SK-N-SH (cell line): ENCODE measurements at regions not wholly inside any gene's neighbourhood (a gene's known extent, or its start where the extent isn't known, plus 50 kb on each side); places are given as distances from the start of the nearest gene placed in this dataset.

ENCODE experiments used
- CTCF ChIA-PET: fragments of 300-600, 350-600 bp; formaldehyde crosslinking; extraction: SDS; loops from one replicate; lab custom pipeline; 2021; lab: Yijun Ruan, JAX
- POLR2A ChIA-PET: fragments of 350-600 bp; sonication (Branson Sonifier 250); formaldehyde crosslinking; extraction: SDS; loops from one replicate; lab custom pipeline; 2020; ENCODE audit warnings: antibody characterized with exemption, inconsistent platforms; lab: Yijun Ruan, JAX
- DNase-seq: peaks from one replicate; pipeline ENCODE4 v3.0.0; 2012
- H2AFZ ChIP-seq: fragments of 200-600 bp; sonication (generic); 2 replicates; pipeline ENCODE4 v1.8.1; 2016; ENCODE audit warnings: antibody characterized with exemption, mild to moderate bottlenecking, low read depth
- H3F3A ChIP-seq: fragments of 200-600 bp; sonication (generic); replicated peaks from 2 replicates; pipeline ENCODE3; 2016; ENCODE audit warnings: antibody characterized with exemption, mild to moderate bottlenecking; ENCODE audit not compliant: insufficient read depth
- H3K27ac ChIP-seq, 2 experiments: fragments of 200-500 bp in 1 of 2; fragments of 200-600 bp in 1 of 2; sonication (Bioruptor generic) in 1 of 2; sonication (generic), shearing (Covaris generic) in 1 of 2; 2 replicates each; pipeline versions ENCODE4 v1.5.1 to v1.6.1; 2014 to 2016; ENCODE audit warnings: low read depth in 2 of 2, inconsistent platforms in 1 of 2, low read length in 1 of 2, mild to moderate bottlenecking in 1 of 2, mixed read lengths in 1 of 2
- H3K27me3 ChIP-seq: fragments of 200-600 bp; sonication (generic), shearing (Covaris generic); 2 replicates; pipeline ENCODE4 v1.6.1; 2016; ENCODE audit warnings: mixed run types; ENCODE audit not compliant: insufficient read depth
- H3K36me3 ChIP-seq, 2 experiments: fragments of 200-500 bp in 1 of 2; fragments of 200-600 bp in 1 of 2; sonication (Bioruptor generic) in 1 of 2; sonication (generic) in 1 of 2; replicated peaks in 1 of 2; 2 replicates each; pipeline versions ENCODE3 to v1.5.1; 2014 to 2016; ENCODE audit warnings: low read length in 1 of 2, mild to moderate bottlenecking in 1 of 2; ENCODE audit not compliant: insufficient read depth in 2 of 2, control insufficient read depth in 1 of 2
- H3K4me1 ChIP-seq, 2 experiments: fragments of 200-500 bp in 1 of 2; fragments of 200-600 bp in 1 of 2; sonication (Bioruptor generic) in 1 of 2; sonication (generic), shearing (Covaris generic) in 1 of 2; 2 replicates each; pipeline versions ENCODE4 v1.5.1 to v1.6.1; 2014 to 2016; ENCODE audit warnings: low read depth in 1 of 2, low read length in 1 of 2, mixed run types in 1 of 2; ENCODE audit not compliant: insufficient read depth in 2 of 2, control insufficient read depth in 1 of 2
- H3K4me2 ChIP-seq: fragments of 200-600 bp; sonication (generic), shearing (Covaris generic); 2 replicates; pipeline ENCODE4 v1.6.1; 2017; ENCODE audit warnings: mixed run types
- H3K4me3 ChIP-seq, 2 experiments: fragments of 200-500 bp in 1 of 2; fragments of 200-600 bp in 1 of 2; sonication (Bioruptor generic) in 1 of 2; sonication (generic), shearing (Covaris generic) in 1 of 2; 2 replicates each; pipeline versions ENCODE4 v1.5.1 to v1.8.1; 2014 to 2016; ENCODE audit warnings: low read depth in 2 of 2, inconsistent platforms in 1 of 2, low read length in 1 of 2, mild to moderate bottlenecking in 1 of 2, mixed read lengths in 1 of 2, moderate library complexity in 1 of 2
- H3K79me2 ChIP-seq: fragments of 200-600 bp; sonication (generic); 2 replicates; pipeline ENCODE4 v1.8.1; 2017; ENCODE audit warnings: mild to moderate bottlenecking; ENCODE audit not compliant: insufficient read depth
- H3K9ac ChIP-seq: fragments of 200-600 bp; sonication (generic); 2 replicates; pipeline ENCODE4 v1.6.1; 2017; ENCODE audit warnings: mixed run types
- H3K9me2 ChIP-seq: fragments of 200-600 bp; sonication (generic); 2 replicates; pipeline ENCODE4 v1.6.1; 2017; ENCODE audit warnings: mixed run types
- H3K9me3 ChIP-seq: fragments of 200-600 bp; sonication (generic); 2 replicates; pipeline ENCODE4 v1.6.1; 2017; ENCODE audit warnings: mixed run types, mild to moderate bottlenecking, moderate library complexity
- H4K20me1 ChIP-seq: fragments of 200-600 bp; sonication (generic); 2 replicates; pipeline ENCODE4 v1.6.1; 2017; ENCODE audit warnings: mild to moderate bottlenecking, mixed run types; ENCODE audit not compliant: insufficient read depth
- EZH2phosphoT487 ChIP-seq: fragments of 200-600 bp; sonication (generic); IDR thresholded peaks from 2 replicates; pipeline ENCODE4 v1.6.1; 2017; ENCODE audit warnings: low read depth, mixed run types, mild to moderate bottlenecking, antibody characterized with exemption, moderate library complexity, borderline replicate concordance
- FOSL2 ChIP-seq: IDR thresholded peaks from 2 replicates; pipeline ENCODE4 v1.4.0; 2012; ENCODE audit warnings: low read depth, mild to moderate bottlenecking, moderate library complexity, borderline replicate concordance
- FOXJ3 ChIP-seq: sonication (generic); formaldehyde crosslinking; IDR thresholded peaks from 2 replicates; pipeline ENCODE4 v1.5.1; 2020; ENCODE audit warnings: mild to moderate bottlenecking, missing genetic modification reagents
- GABPA ChIP-seq: IDR thresholded peaks from 2 replicates; pipeline ENCODE4 v1.4.0; 2012; ENCODE audit warnings: low read depth, mild to moderate bottlenecking
- JUND ChIP-seq: IDR thresholded peaks from 2 replicates; pipeline ENCODE4 v1.4.0; 2012
- MXI1 ChIP-seq: IDR thresholded peaks from 2 replicates; pipeline ENCODE4 v1.6.1; 2012; ENCODE audit warnings: mild to moderate bottlenecking, low read depth, low read length, improper control_type of control experiment
- NFIC ChIP-seq: IDR thresholded peaks from 2 replicates; pipeline ENCODE4 v1.4.0; 2012; ENCODE audit warnings: borderline replicate concordance
- POLR2AphosphoS5 ChIP-seq: IDR thresholded peaks from 2 replicates; pipeline ENCODE4 v1.6.1; 2012; ENCODE audit warnings: low read depth, low read length
- RXRA ChIP-seq: IDR thresholded peaks from 2 replicates; pipeline ENCODE4 v1.4.0; 2012; ENCODE audit warnings: low read depth, mild to moderate bottlenecking, borderline replicate concordance
- SIN3A ChIP-seq: IDR thresholded peaks from 2 replicates; pipeline ENCODE4 v1.6.1; 2012; ENCODE audit warnings: low read depth, mild to moderate bottlenecking, low read length, moderate library complexity, borderline replicate concordance
- SMC3 ChIP-seq: IDR thresholded peaks from 2 replicates; pipeline ENCODE4 v1.6.1; 2012; ENCODE audit warnings: low read depth, low read length, improper control_type of control experiment
- TAF1 ChIP-seq: IDR thresholded peaks from 2 replicates; pipeline ENCODE4 v1.6.1; 2012; ENCODE audit warnings: low read depth, mild to moderate bottlenecking, low read length, moderate library complexity, borderline replicate concordance
- TEAD4 ChIP-seq: IDR thresholded peaks from 2 replicates; pipeline ENCODE4 v1.4.0; 2012; ENCODE audit warnings: mild to moderate bottlenecking, borderline replicate concordance; ENCODE audit not compliant: insufficient read depth
- YY1 ChIP-seq: IDR thresholded peaks from 2 replicates; pipeline ENCODE4 v1.4.0; 2012; ENCODE audit warnings: low read depth, mild to moderate bottlenecking
- WGBS: methylation state at CpG from one replicate; pipeline ENCODE4 v1.1.6; 2017; ENCODE audit warnings: low lambda C conversion rate; 5-methylcytosine and 5-hydroxymethylcytosine counted together
- TF ChIP-seq, protein P1 (sequence below): fragments of 150-350 bp; IDR thresholded peaks from 2 replicates; pipeline ENCODE4 v1.6.1; 2017; ENCODE audit warnings: antibody characterized with exemption, low read length, low read depth, borderline replicate concordance
- TF ChIP-seq, protein P2 (sequence below): IDR thresholded peaks from 2 replicates; pipeline ENCODE4 v1.6.1; 2012; ENCODE audit warnings: mild to moderate bottlenecking, low read depth, low read length, moderate library complexity

- TF ChIP-seq GABPA (no peak), EZH2phosphoT487 (no peak), POLR2AphosphoS5 (no peak), NFIC (no peak), TEAD4 (no peak), YY1 (no peak), TAF1 (no peak), RXRA (no peak), MXI1 (no peak), SMC3 (no peak)
- TF ChIP-seq, protein P1, sequence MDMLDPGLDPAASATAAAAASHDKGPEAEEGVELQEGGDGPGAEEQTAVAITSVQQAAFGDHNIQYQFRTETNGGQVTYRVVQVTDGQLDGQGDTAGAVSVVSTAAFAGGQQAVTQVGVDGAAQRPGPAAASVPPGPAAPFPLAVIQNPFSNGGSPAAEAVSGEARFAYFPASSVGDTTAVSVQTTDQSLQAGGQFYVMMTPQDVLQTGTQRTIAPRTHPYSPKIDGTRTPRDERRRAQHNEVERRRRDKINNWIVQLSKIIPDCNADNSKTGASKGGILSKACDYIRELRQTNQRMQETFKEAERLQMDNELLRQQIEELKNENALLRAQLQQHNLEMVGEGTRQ = no peak
Measured at GRCh38 chr4:138604556-138604955, 362.4 kb upstream of the SLC7A11 start (continued).

- no peak for TF ChIP-seq RXRA
- no peak for TF ChIP-seq NFIC
- no peak for TF ChIP-seq SIN3A
- TF ChIP-seq MXI1 = no peak
- no peak for TF ChIP-seq GABPA
- TF ChIP-seq, protein P2, sequence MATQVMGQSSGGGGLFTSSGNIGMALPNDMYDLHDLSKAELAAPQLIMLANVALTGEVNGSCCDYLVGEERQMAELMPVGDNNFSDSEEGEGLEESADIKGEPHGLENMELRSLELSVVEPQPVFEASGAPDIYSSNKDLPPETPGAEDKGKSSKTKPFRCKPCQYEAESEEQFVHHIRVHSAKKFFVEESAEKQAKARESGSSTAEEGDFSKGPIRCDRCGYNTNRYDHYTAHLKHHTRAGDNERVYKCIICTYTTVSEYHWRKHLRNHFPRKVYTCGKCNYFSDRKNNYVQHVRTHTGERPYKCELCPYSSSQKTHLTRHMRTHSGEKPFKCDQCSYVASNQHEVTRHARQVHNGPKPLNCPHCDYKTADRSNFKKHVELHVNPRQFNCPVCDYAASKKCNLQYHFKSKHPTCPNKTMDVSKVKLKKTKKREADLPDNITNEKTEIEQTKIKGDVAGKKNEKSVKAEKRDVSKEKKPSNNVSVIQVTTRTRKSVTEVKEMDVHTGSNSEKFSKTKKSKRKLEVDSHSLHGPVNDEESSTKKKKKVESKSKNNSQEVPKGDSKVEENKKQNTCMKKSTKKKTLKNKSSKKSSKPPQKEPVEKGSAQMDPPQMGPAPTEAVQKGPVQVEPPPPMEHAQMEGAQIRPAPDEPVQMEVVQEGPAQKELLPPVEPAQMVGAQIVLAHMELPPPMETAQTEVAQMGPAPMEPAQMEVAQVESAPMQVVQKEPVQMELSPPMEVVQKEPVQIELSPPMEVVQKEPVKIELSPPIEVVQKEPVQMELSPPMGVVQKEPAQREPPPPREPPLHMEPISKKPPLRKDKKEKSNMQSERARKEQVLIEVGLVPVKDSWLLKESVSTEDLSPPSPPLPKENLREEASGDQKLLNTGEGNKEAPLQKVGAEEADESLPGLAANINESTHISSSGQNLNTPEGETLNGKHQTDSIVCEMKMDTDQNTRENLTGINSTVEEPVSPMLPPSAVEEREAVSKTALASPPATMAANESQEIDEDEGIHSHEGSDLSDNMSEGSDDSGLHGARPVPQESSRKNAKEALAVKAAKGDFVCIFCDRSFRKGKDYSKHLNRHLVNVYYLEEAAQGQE = no peak
- no peak for TF ChIP-seq FOSL2
- no peak for TF ChIP-seq JUND
- no peak for TF ChIP-seq FOXJ3 (CRISPR knock-in tag)
- TF ChIP-seq TEAD4 = no peak
- Histone ChIP-seq H3K4me2 (no peak overlapping the region), H4K20me1 (no peaks in the 10 kb centered on the region), H2AFZ (no peak overlapping the region), H3K4me3 (no peak overlapping the region), H3K36me3 (no peaks in the 10 kb centered on the region), H3K27ac (no peak overlapping the region), H3K79me2 (no peaks in the 10 kb centered on the region), H3K9me2 (no peaks in the 10 kb centered on the region), H3K9me3 (no peaks in the 10 kb centered on the region), H3F3A (no peaks in the 10 kb centered on the region), H3K4me1 (peaks cover 0 to 10% of the 10 kb centered on the region in 2 experiments; a peak in 2 of 4 replicates), H3K27me3 (no peaks in the 10 kb centered on the region), H3K9ac (no peak overlapping the region)
- DNase-seq = no peak
- ChIA-PET POLR2A (no interaction called here), CTCF (no interaction called here)
- 45% methylated on average over 2 of the region's 2 CpGs for WGBS
Measured at GRCh38 chr4:138602664-138603063, 360.5 kb upstream of the SLC7A11 start.
